HCT116 (cell line): ENCODE measurements at regions not wholly inside any gene's neighbourhood (a gene's known extent, or its start where the extent isn't known, plus 50 kb on each side); places are given as distances from the start of the nearest gene placed in this dataset.

Experiments
- CEBPB ChIP-seq: IDR thresholded peaks from 2 replicates; pipeline ENCODE4 v1.6.1; 2012; ENCODE audit warnings: low read depth
- EGR1 ChIP-seq: IDR thresholded peaks from 2 replicates; pipeline ENCODE4 v1.6.1; 2012; ENCODE audit warnings: low read depth
- EZH2phosphoT487 ChIP-seq: fragments of 200-600 bp; IDR thresholded peaks from 2 replicates; pipeline ENCODE4 v1.6.1; 2018; ENCODE audit warnings: antibody characterized with exemption, borderline replicate concordance
- POLR2A ChIP-seq: IDR thresholded peaks from 2 replicates; pipeline ENCODE4 v1.7.0; 2011; ENCODE audit warnings: borderline replicate concordance; ENCODE audit not compliant: insufficient read depth, insufficient read length; ENCODE audit errors: extremely low read depth
- POLR2AphosphoS5 ChIP-seq: IDR thresholded peaks from 2 replicates; pipeline ENCODE4 v1.6.1; 2011; ENCODE audit warnings: mild to moderate bottlenecking, low read depth, low read length, moderate library complexity
- RAD21 ChIP-seq: IDR thresholded peaks from 2 replicates; pipeline ENCODE4 v1.6.1; 2012; ENCODE audit warnings: low read depth, mild to moderate bottlenecking
- TCF7L2 ChIP-seq: IDR thresholded peaks from 2 replicates; pipeline ENCODE4 v1.7.0; 2011; ENCODE audit warnings: borderline replicate concordance, inconsistent platforms; ENCODE audit not compliant: insufficient read depth, insufficient read length; ENCODE audit errors: extremely low read depth
- YY1 ChIP-seq: IDR thresholded peaks from 2 replicates; pipeline ENCODE4 v1.6.1; 2011; ENCODE audit warnings: low read length, low read depth, moderate library complexity, mild to moderate bottlenecking; ENCODE audit not compliant: insufficient replicate concordance; ENCODE audit errors: extremely low read depth
- ZFX ChIP-seq: fragments of 450-650 bp; IDR thresholded peaks from 2 replicates; pipeline ENCODE4 v1.6.1; 2017
- ZNF274 ChIP-seq: fragments of 200-500 bp; sonication (Bioruptor generic); IDR thresholded peaks from 2 replicates; pipeline ENCODE4 v1.6.1; 2014; ENCODE audit warnings: mild to moderate bottlenecking, low read depth, low read length, inconsistent platforms
- TF ChIP-seq, protein P1 (sequence below): IDR thresholded peaks from 2 replicates; pipeline ENCODE4 v1.6.1; 2012; ENCODE audit warnings: low read depth
- TF ChIP-seq, protein P2 (sequence below), 3 experiments: fragments of 200-600 bp in 1 of 3; sonication (generic) in 1 of 3; IDR thresholded peaks in 2 of 3; conservative IDR thresholded peaks in 1 of 3; 2 replicates each; pipeline ENCODE4 v1.5.1; 2012 to 2017; ENCODE audit warnings: low read depth in 2 of 3, low read length in 2 of 3, antibody characterized with exemption in 1 of 3, borderline replicate concordance in 1 of 3, control low read depth in 1 of 3, mild to moderate bottlenecking in 1 of 3, mixed read lengths in 1 of 3, mixed run types in 1 of 3, moderate library complexity in 1 of 3; ENCODE audit not compliant: insufficient read depth in 1 of 3
- TF ChIP-seq, protein P3 (sequence below): IDR thresholded peaks from 2 replicates; pipeline ENCODE4 v1.6.1; 2012

DNA sequence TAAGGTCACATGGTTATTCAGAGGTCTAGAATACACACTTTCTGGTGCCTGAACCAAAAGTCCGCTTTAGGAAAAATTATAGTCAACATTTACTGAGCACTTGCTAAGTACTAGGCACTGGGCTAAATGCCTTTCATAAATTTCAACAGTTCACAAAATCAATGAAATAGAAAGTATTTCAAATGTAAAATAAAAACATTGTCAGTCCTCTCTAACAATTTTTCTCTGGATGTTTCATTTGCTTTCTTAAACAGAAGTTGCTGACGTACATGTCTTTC lies 61.7 kb downstream of the HHEX start:
- TF ChIP-seq YY1 (no peak), POLR2AphosphoS5 (no peak), ZNF274 (no peak), RAD21 (no peak), ZFX (no peak), POLR2A (no peak), CEBPB (no peak), TCF7L2 (no peak), EZH2phosphoT487 (no peak), EGR1 (no peak)
- TF ChIP-seq, protein P1, sequence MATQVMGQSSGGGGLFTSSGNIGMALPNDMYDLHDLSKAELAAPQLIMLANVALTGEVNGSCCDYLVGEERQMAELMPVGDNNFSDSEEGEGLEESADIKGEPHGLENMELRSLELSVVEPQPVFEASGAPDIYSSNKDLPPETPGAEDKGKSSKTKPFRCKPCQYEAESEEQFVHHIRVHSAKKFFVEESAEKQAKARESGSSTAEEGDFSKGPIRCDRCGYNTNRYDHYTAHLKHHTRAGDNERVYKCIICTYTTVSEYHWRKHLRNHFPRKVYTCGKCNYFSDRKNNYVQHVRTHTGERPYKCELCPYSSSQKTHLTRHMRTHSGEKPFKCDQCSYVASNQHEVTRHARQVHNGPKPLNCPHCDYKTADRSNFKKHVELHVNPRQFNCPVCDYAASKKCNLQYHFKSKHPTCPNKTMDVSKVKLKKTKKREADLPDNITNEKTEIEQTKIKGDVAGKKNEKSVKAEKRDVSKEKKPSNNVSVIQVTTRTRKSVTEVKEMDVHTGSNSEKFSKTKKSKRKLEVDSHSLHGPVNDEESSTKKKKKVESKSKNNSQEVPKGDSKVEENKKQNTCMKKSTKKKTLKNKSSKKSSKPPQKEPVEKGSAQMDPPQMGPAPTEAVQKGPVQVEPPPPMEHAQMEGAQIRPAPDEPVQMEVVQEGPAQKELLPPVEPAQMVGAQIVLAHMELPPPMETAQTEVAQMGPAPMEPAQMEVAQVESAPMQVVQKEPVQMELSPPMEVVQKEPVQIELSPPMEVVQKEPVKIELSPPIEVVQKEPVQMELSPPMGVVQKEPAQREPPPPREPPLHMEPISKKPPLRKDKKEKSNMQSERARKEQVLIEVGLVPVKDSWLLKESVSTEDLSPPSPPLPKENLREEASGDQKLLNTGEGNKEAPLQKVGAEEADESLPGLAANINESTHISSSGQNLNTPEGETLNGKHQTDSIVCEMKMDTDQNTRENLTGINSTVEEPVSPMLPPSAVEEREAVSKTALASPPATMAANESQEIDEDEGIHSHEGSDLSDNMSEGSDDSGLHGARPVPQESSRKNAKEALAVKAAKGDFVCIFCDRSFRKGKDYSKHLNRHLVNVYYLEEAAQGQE: no peak
- TF ChIP-seq, protein P2, sequence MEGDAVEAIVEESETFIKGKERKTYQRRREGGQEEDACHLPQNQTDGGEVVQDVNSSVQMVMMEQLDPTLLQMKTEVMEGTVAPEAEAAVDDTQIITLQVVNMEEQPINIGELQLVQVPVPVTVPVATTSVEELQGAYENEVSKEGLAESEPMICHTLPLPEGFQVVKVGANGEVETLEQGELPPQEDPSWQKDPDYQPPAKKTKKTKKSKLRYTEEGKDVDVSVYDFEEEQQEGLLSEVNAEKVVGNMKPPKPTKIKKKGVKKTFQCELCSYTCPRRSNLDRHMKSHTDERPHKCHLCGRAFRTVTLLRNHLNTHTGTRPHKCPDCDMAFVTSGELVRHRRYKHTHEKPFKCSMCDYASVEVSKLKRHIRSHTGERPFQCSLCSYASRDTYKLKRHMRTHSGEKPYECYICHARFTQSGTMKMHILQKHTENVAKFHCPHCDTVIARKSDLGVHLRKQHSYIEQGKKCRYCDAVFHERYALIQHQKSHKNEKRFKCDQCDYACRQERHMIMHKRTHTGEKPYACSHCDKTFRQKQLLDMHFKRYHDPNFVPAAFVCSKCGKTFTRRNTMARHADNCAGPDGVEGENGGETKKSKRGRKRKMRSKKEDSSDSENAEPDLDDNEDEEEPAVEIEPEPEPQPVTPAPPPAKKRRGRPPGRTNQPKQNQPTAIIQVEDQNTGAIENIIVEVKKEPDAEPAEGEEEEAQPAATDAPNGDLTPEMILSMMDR (IDR thresholded peaks at IDR 0.05 in 2 of 3, conservative IDR thresholded peaks at IDR 0.05 in 1 of 3; ENCODE audit: borderline replicate concordance in 1 of 3, insufficient read depth in 1 of 3, low read depth in 2 of 3, low read length in 2 of 3): no peak
- TF ChIP-seq, protein P3, sequence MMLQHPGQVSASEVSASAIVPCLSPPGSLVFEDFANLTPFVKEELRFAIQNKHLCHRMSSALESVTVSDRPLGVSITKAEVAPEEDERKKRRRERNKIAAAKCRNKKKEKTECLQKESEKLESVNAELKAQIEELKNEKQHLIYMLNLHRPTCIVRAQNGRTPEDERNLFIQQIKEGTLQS: no peak
